Astrocyte of the cerebellum (primary cell): ENCODE measurements at regions not wholly inside any gene's neighbourhood (a gene's known extent, or its start where the extent isn't known, plus 50 kb on each side); places are given as distances from the start of the nearest gene placed in this dataset.
"Not testable (repeated sequence)": the region's sequence is repeated elsewhere in the genome, so short reads cannot be mapped to it uniquely, and the experiment has no call there.

ENCODE experiments used
- DNase-seq: peaks from one replicate; pipeline ENCODE4 v3.0.0-alpha.2; 2011; ENCODE audit warnings: low read depth
- H3K4me3 ChIP-seq: 2 replicates; pipeline ENCODE4 v1.5.1; 2011; ENCODE audit warnings: mild to moderate bottlenecking, low read depth, low read length, moderate library complexity
- in situ Hi-C: cut with HindIII; loops from 2 replicates; pipeline ENCODE4 v1.10.0; 2017; ENCODE audit warnings: low sequenced_read_pairs
- TF ChIP-seq, protein P1 (sequence below): IDR thresholded peaks from 2 replicates; pipeline ENCODE4 v1.5.1; 2012; ENCODE audit warnings: low read length, low read depth, moderate library complexity, mild to moderate bottlenecking; ENCODE audit errors: missing control alignments

- in situ Hi-C loops: no loop called here
- no peak for DNase-seq
- TF ChIP-seq, protein P1, sequence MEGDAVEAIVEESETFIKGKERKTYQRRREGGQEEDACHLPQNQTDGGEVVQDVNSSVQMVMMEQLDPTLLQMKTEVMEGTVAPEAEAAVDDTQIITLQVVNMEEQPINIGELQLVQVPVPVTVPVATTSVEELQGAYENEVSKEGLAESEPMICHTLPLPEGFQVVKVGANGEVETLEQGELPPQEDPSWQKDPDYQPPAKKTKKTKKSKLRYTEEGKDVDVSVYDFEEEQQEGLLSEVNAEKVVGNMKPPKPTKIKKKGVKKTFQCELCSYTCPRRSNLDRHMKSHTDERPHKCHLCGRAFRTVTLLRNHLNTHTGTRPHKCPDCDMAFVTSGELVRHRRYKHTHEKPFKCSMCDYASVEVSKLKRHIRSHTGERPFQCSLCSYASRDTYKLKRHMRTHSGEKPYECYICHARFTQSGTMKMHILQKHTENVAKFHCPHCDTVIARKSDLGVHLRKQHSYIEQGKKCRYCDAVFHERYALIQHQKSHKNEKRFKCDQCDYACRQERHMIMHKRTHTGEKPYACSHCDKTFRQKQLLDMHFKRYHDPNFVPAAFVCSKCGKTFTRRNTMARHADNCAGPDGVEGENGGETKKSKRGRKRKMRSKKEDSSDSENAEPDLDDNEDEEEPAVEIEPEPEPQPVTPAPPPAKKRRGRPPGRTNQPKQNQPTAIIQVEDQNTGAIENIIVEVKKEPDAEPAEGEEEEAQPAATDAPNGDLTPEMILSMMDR: no peak
- no peak overlapping the region for H3K4me3 ChIP-seq
These were observed 324.6 kb upstream of the RND3 start for GRCh38 chr2:150812066-150812465.

DNA sequence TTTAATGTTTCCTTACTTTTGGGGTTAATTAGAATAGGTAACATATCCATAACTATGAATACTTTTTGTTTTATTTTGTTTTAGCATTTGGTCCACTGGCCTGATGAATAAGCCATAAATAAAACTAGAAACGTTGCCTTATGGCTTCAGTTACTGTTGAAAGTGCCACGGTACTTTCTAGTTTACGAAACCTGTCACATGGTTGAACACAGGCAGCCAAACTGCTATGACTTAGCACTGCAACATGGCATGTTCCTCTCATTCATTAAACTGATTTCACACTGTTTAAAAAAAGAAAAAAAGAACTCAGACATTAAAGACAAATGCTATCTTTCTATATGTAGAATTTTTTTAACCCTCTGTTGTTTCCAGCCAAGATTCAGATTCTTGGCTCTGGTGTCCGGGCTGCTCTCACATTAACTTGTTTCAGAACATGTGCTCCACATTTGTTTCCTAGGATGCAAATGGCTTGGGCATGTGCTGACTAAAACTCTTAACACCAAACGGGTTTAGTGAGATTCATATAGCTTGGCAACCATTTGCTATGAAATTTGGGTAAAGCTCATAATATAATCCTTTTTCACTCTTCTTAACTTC, 323.9 kb upstream of the RND3 start:
- H3K4me3 ChIP-seq: no peak overlapping the region
- TF ChIP-seq, protein P1: no peak
- in situ Hi-C loops: no loop called here
- no peak for DNase-seq

DNA sequence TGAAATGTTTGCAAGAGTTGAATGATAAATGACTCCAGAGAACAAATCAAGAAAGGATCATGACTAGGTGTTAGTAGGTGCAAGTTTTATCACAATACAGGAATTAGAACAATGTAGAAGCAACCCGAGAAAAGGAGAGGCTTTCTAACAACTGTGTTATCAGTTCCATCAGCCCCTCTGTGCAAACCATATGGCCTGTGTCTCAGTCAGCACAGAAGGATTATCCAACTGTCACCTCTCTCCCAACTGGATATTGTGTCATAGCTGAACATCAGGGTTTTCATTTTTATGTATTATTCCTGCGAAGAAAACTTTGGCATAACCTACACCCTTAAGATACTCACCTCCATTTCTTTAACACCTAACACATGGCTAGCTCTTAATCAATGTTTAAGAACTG, 321.6 kb upstream of the RND3 start:
- DNase-seq: no peak
- no peak overlapping the region for H3K4me3 ChIP-seq
- TF ChIP-seq, protein P1: no peak
- in situ Hi-C loops: no loop called here

- TF ChIP-seq, protein P1: no peak
- no peak overlapping the region for H3K4me3 ChIP-seq
- peak; percentile 56 for DNase-seq
- in situ Hi-C loops: no loop called here
These were observed 318.9 kb upstream of the RND3 start for GRCh38 chr2:150806336-150806735.

DNA sequence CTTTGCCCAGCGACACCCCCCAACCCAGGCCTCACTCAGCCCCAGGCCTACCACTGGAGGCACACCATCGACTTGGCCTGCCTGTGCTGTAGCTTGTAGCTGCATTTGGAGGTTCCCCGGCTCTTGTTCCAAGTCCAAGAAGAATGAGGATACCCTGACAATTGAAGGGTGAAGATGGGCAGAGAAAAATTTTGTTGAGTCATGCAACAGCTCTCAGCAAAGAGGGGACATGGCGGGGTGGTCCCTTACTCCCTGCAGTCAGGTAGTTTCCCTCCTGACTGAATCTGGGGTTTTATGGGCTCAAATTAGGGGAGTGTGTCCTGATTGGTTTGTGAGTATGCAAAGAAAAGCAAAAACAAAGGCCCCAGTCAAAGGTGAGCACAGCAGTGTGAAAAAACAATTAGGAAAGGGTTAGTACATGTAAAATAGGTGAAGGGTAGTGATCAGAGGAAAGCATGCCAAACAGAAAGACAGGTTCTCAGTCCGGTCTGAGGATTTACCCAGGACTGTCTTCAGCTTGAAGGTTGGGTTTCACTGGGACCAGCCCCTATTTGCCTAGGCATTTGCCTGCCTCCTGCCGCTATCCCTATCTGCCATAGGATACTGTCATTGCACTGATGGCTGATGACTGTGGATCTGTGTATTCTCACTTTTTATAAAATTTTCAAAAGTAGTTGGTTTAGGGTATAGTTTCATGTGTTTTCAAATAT, 316.4 kb upstream of the RND3 start:
- in situ Hi-C loops: no loop called here
- H3K4me3 ChIP-seq: no peak overlapping the region
- TF ChIP-seq, protein P1: no peak
- DNase-seq: no peak

DNA sequence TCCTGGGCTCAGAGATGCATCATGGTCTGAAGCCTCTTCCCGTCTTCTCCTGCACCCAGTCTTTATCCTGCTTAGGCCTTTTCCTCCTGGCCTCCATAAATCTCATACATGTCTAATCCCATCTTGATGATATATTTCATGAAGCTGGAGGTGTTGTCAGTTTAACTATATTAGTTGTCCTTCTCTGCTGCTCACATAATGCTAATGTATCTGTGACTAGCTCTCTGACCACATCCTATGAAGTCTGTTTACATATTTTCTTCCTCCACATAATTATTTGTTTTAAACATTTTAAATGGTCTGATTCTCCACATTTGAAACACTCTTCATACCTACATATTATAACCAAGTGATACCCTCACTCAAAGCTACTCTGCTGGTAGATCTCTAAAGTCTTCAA, 315.2 kb upstream of the RND3 start:
- no peak for DNase-seq
- in situ Hi-C loops: no loop called here
- TF ChIP-seq, protein P1: no peak
- no peak overlapping the region for H3K4me3 ChIP-seq

DNA sequence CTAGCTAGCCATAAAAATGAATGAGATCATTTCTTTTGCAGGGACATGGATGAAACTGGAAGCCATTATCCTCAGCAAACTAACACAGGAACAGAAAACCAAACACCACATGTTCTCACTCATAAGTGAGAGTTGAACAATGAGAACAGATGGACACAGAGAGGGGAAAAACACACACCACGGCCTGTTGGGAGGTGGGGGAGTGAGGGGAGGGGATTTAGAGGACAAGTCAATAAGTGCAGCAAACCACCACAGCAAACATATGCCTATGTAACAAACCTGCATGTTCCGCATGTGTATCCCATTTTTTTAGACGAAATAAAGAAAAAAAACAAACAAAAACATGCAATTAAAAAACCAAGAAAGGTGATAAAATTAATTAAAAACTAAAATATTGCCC, 308.8 kb upstream of the RND3 start:
- DNase-seq, in situ Hi-C loops, H3K4me3 ChIP-seq: not testable (repeated sequence)
